GM19467 (cell line): ENCODE measurements at regions not wholly inside any gene's neighbourhood (a gene's known extent, or its start where the extent isn't known, plus 50 kb on each side); places are given as distances from the start of the nearest gene placed in this dataset.
"Not testable (repeated sequence)": the region's sequence is repeated elsewhere in the genome, so short reads cannot be mapped to it uniquely, and the experiment has no call there.

Experiments used
- ATAC-seq: cut with Tn5 transposase; IDR thresholded peaks from one replicate; pipeline ENCODE4 v1.9.1; 2021; ENCODE audit warnings: mild to moderate bottlenecking, moderate library complexity; ENCODE audit not compliant: unreplicated experiment

- no peak for ATAC-seq
Observed at GRCh38 chr15:45863881-45864580, 229.2 kb downstream of the SQOR start.

- no peak for ATAC-seq
Observed at GRCh38 chr15:45866616-45867015, 231.8 kb downstream of the SQOR start.

GRCh38 chr15:45867281-45867680, 232.5 kb downstream of the SQOR start:
- no peak for ATAC-seq

GRCh38 chr15:45868109-45868691, 233.4 kb downstream of the SQOR start:
- no peak for ATAC-seq

- no peak for ATAC-seq
Observed at GRCh38 chr15:45869034-45869668, 234.3 kb downstream of the SQOR start.

- ATAC-seq = no peak
Observed at GRCh38 chr15:45871121-45871855, 236.5 kb downstream of the SQOR start.

- no peak for ATAC-seq
Observed at GRCh38 chr15:45873781-45874180, 239.0 kb downstream of the SQOR start.

GRCh38 chr15:45874566-45874965, 239.7 kb downstream of the SQOR start:
- ATAC-seq = not testable (repeated sequence)

GRCh38 chr15:45884289-45884688, 249.5 kb downstream of the SQOR start:
- no peak for ATAC-seq

- ATAC-seq = no peak
Observed at GRCh38 chr15:45884755-45885445, 250.1 kb downstream of the SQOR start.

- no peak for ATAC-seq
Observed at GRCh38 chr15:45885801-45886200, 251.0 kb downstream of the SQOR start.

- ATAC-seq = no peak
Observed at GRCh38 chr15:45891766-45892165, 256.9 kb downstream of the SQOR start.

- no peak for ATAC-seq
Observed at GRCh38 chr15:45892182-45892581, 257.4 kb downstream of the SQOR start.

- ATAC-seq = no peak
Observed at GRCh38 chr15:45903283-45903682, 268.5 kb downstream of the SQOR start.

GRCh38 chr15:45904019-45904418, 269.2 kb downstream of the SQOR start:
- ATAC-seq = no peak

- ATAC-seq = no peak
Observed at GRCh38 chr15:45906230-45906629, 271.4 kb downstream of the SQOR start.

GRCh38 chr15:45910671-45911070, 275.8 kb downstream of the SQOR start:
- no peak for ATAC-seq

GRCh38 chr15:45913451-45913850, 278.6 kb downstream of the SQOR start:
- ATAC-seq = no peak

- no peak for ATAC-seq
Observed at GRCh38 chr15:45914425-45914824, 279.6 kb downstream of the SQOR start.

- ATAC-seq = no peak
Observed at GRCh38 chr15:45918839-45919238, 284.0 kb downstream of the SQOR start.

- no peak for ATAC-seq
Observed at GRCh38 chr15:45919806-45920205, 285.0 kb downstream of the SQOR start.
